Endodermal cell (in vitro differentiated cells): ENCODE measurements at regions not wholly inside any gene's neighbourhood (a gene's known extent, or its start where the extent isn't known, plus 50 kb on each side); places are given as distances from the start of the nearest gene placed in this dataset.
"Not testable (repeated sequence)": the region's sequence is repeated elsewhere in the genome, so short reads cannot be mapped to it uniquely, and the experiment has no call there.

Source experiments
- DNase-seq: peaks from one replicate; pipeline ENCODE4 v3.0.0-alpha.2; 2017
- H3K27ac ChIP-seq: 2 replicates; pipeline ENCODE4 v1.5.1; 2013; ENCODE audit warnings: mild to moderate bottlenecking, low read depth, low read length, moderate library complexity
- H3K27me3 ChIP-seq: 2 replicates; pipeline ENCODE4 v1.6.1; 2013; ENCODE audit warnings: mild to moderate bottlenecking, low read length, moderate library complexity; ENCODE audit not compliant: insufficient read depth, control insufficient read depth, poor library complexity, severe bottlenecking
- H3K36me3 ChIP-seq: 2 replicates; pipeline ENCODE4 v1.7.0; 2013; ENCODE audit warnings: mild to moderate bottlenecking, low read length, moderate library complexity; ENCODE audit not compliant: control insufficient read depth, insufficient read depth
- H3K4me1 ChIP-seq: one replicate; pipeline ENCODE4 v1.7.0; 2013; ENCODE audit warnings: low read length; ENCODE audit not compliant: control insufficient read depth, insufficient read depth
- H3K4me3 ChIP-seq: 2 replicates; pipeline ENCODE4 v1.5.1; 2013; ENCODE audit warnings: mild to moderate bottlenecking, low read length, moderate library complexity
- H3K9ac ChIP-seq: 2 replicates; pipeline ENCODE4 v1.6.1; 2013; ENCODE audit warnings: mild to moderate bottlenecking, low read length, moderate library complexity; ENCODE audit not compliant: poor library complexity, severe bottlenecking; ENCODE audit errors: extremely low read depth
- H3K9me3 ChIP-seq: 2 replicates; pipeline ENCODE4 v1.6.1; 2013; ENCODE audit warnings: mild to moderate bottlenecking, low read length, moderate library complexity; ENCODE audit not compliant: control insufficient read depth
- H3K27ac Mint-ChIP-seq: 2 replicates; pipeline ENCODE4 v1.8.0; 2020; ENCODE audit warnings: mixed read lengths
- H3K27me3 Mint-ChIP-seq: 2 replicates; pipeline ENCODE4 v1.8.0; 2021; ENCODE audit warnings: mild to moderate bottlenecking, mixed read lengths; ENCODE audit not compliant: insufficient read depth
- H3K36me3 Mint-ChIP-seq: 2 replicates; pipeline ENCODE4 v1.8.0; 2020; ENCODE audit warnings: low read depth, mixed read lengths
- H3K4me1 Mint-ChIP-seq: 2 replicates; pipeline ENCODE4 v1.8.0; 2020; ENCODE audit warnings: mixed read lengths
- H3K4me3 Mint-ChIP-seq: 2 replicates; pipeline ENCODE4 v1.8.0; 2020; ENCODE audit warnings: mild to moderate bottlenecking, moderate library complexity, mixed read lengths
- H3K9me3 Mint-ChIP-seq: 2 replicates; pipeline ENCODE4 v1.8.0; 2020; ENCODE audit warnings: mild to moderate bottlenecking, mixed read lengths
- WGBS, 2 experiments: methylation state at CpG; one replicate each; pipeline versions ENCODE4 v1.1.5 to v1.1.7; 2013; ENCODE audit warnings: missing lambda C conversion rate in 2 of 2, mixed read lengths in 1 of 2; ENCODE audit not compliant: insufficient coverage in 1 of 2, insufficient read length in 1 of 2; 5-methylcytosine and 5-hydroxymethylcytosine counted together
- TF ChIP-seq, protein P1 (sequence below): fragments of 200-600 bp; sonication (generic); conservative IDR thresholded peaks from 2 replicates; pipeline ENCODE4 v1.5.0; 2021; ENCODE audit warnings: antibody characterized with exemption, mild to moderate bottlenecking

DNA sequence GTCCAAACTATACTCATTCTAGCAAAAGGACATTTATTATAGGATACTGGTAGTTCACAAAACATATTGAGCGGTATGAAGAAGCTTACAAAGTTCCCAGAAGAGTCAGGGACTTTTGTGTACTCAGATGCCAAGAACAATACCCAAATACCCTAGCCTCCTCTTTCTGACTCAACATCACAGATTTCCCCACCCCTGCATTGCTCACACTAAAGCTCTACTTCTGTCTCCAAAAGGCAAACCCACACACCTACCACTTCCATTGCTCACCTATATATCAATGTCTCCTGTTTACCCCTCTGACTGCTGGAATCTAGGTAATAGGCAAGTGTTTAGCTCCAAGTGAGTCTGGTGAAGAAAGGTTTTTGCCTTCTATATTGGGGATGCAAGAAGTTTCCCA is 100.7 kb upstream of the HCCS start:
- DNase-seq: no peak
- 100% methylated on average over 1 of the region's 1 CpG for WGBS, 2 experiments
- Mint-ChIP-seq H3K4me1 (no peaks in the 10 kb centered on the region), H3K4me3 (no peak overlapping the region), H3K36me3 (peaks cover 2% of the 10 kb centered on the region), H3K9me3 (peaks cover 55% of the 10 kb centered on the region), H3K27me3 (peaks cover 18% of the 10 kb centered on the region), H3K27ac (no peak overlapping the region)
- Histone ChIP-seq H3K27ac (no peak overlapping the region), H3K9ac (no peak overlapping the region), H3K36me3 (no peaks in the 10 kb centered on the region), H3K9me3 (no peaks in the 10 kb centered on the region), H3K27me3 (peaks cover 33% of the 10 kb centered on the region), H3K4me3 (no peak overlapping the region), H3K4me1 (no peaks in the 10 kb centered on the region)
- TF ChIP-seq, protein P1, sequence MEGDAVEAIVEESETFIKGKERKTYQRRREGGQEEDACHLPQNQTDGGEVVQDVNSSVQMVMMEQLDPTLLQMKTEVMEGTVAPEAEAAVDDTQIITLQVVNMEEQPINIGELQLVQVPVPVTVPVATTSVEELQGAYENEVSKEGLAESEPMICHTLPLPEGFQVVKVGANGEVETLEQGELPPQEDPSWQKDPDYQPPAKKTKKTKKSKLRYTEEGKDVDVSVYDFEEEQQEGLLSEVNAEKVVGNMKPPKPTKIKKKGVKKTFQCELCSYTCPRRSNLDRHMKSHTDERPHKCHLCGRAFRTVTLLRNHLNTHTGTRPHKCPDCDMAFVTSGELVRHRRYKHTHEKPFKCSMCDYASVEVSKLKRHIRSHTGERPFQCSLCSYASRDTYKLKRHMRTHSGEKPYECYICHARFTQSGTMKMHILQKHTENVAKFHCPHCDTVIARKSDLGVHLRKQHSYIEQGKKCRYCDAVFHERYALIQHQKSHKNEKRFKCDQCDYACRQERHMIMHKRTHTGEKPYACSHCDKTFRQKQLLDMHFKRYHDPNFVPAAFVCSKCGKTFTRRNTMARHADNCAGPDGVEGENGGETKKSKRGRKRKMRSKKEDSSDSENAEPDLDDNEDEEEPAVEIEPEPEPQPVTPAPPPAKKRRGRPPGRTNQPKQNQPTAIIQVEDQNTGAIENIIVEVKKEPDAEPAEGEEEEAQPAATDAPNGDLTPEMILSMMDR: no peak

DNA sequence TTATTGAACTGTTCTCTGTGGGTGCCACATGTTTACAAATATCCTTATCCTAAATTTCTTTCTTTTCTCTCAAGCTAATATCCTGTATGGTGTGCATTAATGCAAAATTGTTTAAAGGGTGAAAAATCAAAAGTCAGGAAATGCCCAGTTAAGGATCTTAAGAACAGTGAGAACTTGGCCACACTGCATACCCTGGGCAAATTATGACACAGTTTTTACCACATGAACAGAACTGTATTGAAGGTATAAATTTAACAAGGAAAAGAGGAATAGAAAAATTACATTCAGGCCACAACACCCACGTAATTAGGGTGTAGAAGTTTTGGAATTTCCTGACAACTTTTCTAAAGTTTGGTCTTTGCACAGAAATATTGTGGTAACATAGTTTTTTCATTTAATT is 94.4 kb upstream of the HCCS start:
- H3K27ac Mint-ChIP-seq: no peak overlapping the region
- H3K27me3 ChIP-seq: peaks cover 1% of the 10 kb centered on the region
- H3K9ac ChIP-seq: no peak overlapping the region
- H3K4me1 ChIP-seq: no peaks in the 10 kb centered on the region
- no peak overlapping the region for H3K4me3 ChIP-seq
- no peaks in the 10 kb centered on the region for H3K4me1 Mint-ChIP-seq
- TF ChIP-seq, protein P1: no peak
- H3K36me3 ChIP-seq: no peaks in the 10 kb centered on the region
- no CpG with 5 or more reads among the region's 1 CpG for WGBS, 2 experiments
- no peak overlapping the region for H3K4me3 Mint-ChIP-seq
- no peaks in the 10 kb centered on the region for H3K9me3 ChIP-seq
- H3K9me3 Mint-ChIP-seq: peaks cover 36% of the 10 kb centered on the region
- H3K36me3 Mint-ChIP-seq: no peaks in the 10 kb centered on the region
- no peak for DNase-seq
- no peak overlapping the region for H3K27ac ChIP-seq
- peaks cover 2% of the 10 kb centered on the region for H3K27me3 Mint-ChIP-seq

DNA sequence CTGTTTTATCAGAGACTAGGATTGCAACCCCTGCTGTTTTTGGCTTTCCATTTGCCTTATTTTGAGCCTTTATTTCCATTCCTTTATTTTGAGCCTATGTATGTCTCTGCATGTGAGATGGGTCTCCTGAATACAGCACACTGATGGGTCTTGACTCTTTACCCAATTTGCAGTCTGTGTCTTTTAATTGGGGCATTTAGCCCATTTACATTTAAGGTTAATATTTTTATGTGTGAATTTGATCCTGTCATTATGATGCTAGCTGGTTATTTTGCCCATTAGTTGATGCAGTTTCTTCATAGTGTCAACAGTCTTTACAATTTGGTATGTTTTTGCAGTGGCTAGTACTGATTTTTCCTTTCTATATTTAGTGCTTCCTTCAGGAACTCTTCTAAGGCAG is 88.5 kb upstream of the HCCS start:
- H3K4me1 ChIP-seq, H3K4me1 Mint-ChIP-seq, H3K36me3 Mint-ChIP-seq, H3K27ac Mint-ChIP-seq, H3K27ac ChIP-seq, DNase-seq, H3K27me3 Mint-ChIP-seq, H3K4me3 ChIP-seq, H3K9me3 ChIP-seq, H3K36me3 ChIP-seq, H3K9ac ChIP-seq, H3K4me3 Mint-ChIP-seq, H3K27me3 ChIP-seq: not testable (repeated sequence)
- peaks cover 64% of the 10 kb centered on the region for H3K9me3 Mint-ChIP-seq

DNA sequence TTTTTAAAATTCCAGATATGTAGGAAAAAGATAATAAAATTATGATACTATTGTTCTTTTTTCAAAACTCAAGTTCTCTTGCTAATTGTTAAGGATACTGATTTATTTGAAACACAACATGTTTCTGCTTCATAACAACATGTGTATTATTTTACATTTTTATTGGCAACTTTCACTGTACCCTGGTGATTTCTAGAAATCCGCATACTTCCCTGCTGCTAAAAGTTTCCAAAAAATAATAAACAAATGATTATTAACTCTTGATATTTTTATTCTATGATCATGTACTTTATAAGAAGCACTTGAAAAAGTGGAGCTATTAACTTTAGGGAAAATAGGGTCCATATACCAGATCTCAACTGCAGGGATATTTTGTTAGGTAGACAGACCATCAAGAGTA is 71.2 kb upstream of the HCCS start:
- Mint-ChIP-seq H3K4me1 (no peaks in the 10 kb centered on the region), H3K27ac (no peak overlapping the region), H3K4me3 (no peak overlapping the region), H3K9me3 (peaks cover 38% of the 10 kb centered on the region), H3K36me3 (no peaks in the 10 kb centered on the region), H3K27me3 (no peaks in the 10 kb centered on the region)
- no peaks in the 10 kb centered on the region for H3K9me3 ChIP-seq
- H3K27ac ChIP-seq: no peak overlapping the region
- no peaks in the 10 kb centered on the region for H3K4me1 ChIP-seq
- DNase-seq: no peak
- no CpG with 5 or more reads among the region's 1 CpG for WGBS, 2 experiments
- no peaks in the 10 kb centered on the region for H3K36me3 ChIP-seq
- TF ChIP-seq, protein P1: no peak
- H3K4me3 ChIP-seq: no peak overlapping the region
- H3K27me3 ChIP-seq: no peaks in the 10 kb centered on the region
- H3K9ac ChIP-seq: no peak overlapping the region
